IMR-90 (cell line): ENCODE measurements at regions not wholly inside any gene's neighbourhood (a gene's known extent, or its start where the extent isn't known, plus 50 kb on each side); places are given as distances from the start of the nearest gene placed in this dataset.

Experiments used
- ATAC-seq: fragments of 200-7000 bp; cut with Tn5 transposase; 2 replicates; pipeline ENCODE4 v1.9.1; 2020; ENCODE audit warnings: low read depth, mild to moderate bottlenecking, moderate library complexity
- BruUV-seq: library from RNA; stranded (reverse); fragments of 400-500 nt; replicated peaks from 2 replicates; lab custom pipeline; 2021; lab: Mats Ljungman, UMichigan
- CTCF ChIA-PET: fragments of 300-600 bp; formaldehyde crosslinking; extraction: SDS; loops from one replicate; lab custom pipeline; 2021; ENCODE audit warnings: antibody characterized with exemption; lab: Yijun Ruan, JAX
- POLR2A ChIA-PET: fragments of 300-600 bp; sonication (Branson Sonifier 250); formaldehyde crosslinking; loops from one replicate; lab custom pipeline; 2022; ENCODE audit warnings: antibody characterized with exemption; ENCODE audit not compliant: unreplicated experiment; lab: Charles Lee
- DNase-seq: peaks from one replicate; pipeline ENCODE4 v3.0.0; 2013
- H2AFZ ChIP-seq: replicated peaks from 2 replicates; pipeline ENCODE3; 2013; ENCODE audit warnings: low read length, mild to moderate bottlenecking; ENCODE audit not compliant: poor library complexity
- H2AK5ac ChIP-seq: 2 replicates; pipeline ENCODE4 v1.6.1; 2013; ENCODE audit warnings: low read depth, low read length, inconsistent platforms
- H2AK9ac ChIP-seq: replicated peaks from 2 replicates; pipeline ENCODE3; 2013; ENCODE audit warnings: mild to moderate bottlenecking, low read depth, low read length, moderate library complexity; ENCODE audit not compliant: poor library complexity
- H2BK120ac ChIP-seq: 2 replicates; pipeline ENCODE4 v1.6.1; 2013; ENCODE audit warnings: low read depth, low read length, inconsistent platforms
- H2BK15ac ChIP-seq: 3 replicates; pipeline ENCODE4 v1.6.1; 2013; ENCODE audit warnings: low read depth, low read length, inconsistent platforms
- H2BK20ac ChIP-seq: 2 replicates; pipeline ENCODE4 v1.6.1; 2013; ENCODE audit warnings: low read depth, mild to moderate bottlenecking, inconsistent platforms, low read length, moderate library complexity
- H2BK5ac ChIP-seq: 2 replicates; pipeline ENCODE4 v1.6.1; 2013; ENCODE audit warnings: mild to moderate bottlenecking, low read depth, low read length, inconsistent platforms; ENCODE audit not compliant: poor library complexity, severe bottlenecking
- H3K14ac ChIP-seq: replicated peaks from 2 replicates; pipeline ENCODE4 v1.6.1; 2013; ENCODE audit warnings: low read depth, low read length, inconsistent platforms
- H3K18ac ChIP-seq: 2 replicates; pipeline ENCODE4 v1.6.1; 2013; ENCODE audit warnings: low read depth, low read length, control low read depth
- H3K23ac ChIP-seq: 2 replicates; pipeline ENCODE4 v1.6.1; 2013; ENCODE audit warnings: low read depth, low read length, inconsistent platforms
- H3K27ac ChIP-seq: 2 replicates; pipeline ENCODE4 v1.5.1; 2013; ENCODE audit warnings: mild to moderate bottlenecking, control low read depth, low read length; ENCODE audit not compliant: insufficient read depth
- H3K27me3 ChIP-seq: 2 replicates; pipeline ENCODE4 v1.6.1; 2013; ENCODE audit warnings: low read length; ENCODE audit not compliant: control insufficient read depth, insufficient read depth
- H3K36me3 ChIP-seq: 2 replicates; pipeline ENCODE4 v1.6.1; 2013; ENCODE audit warnings: low read length, mixed read lengths; ENCODE audit not compliant: control insufficient read depth, insufficient read depth
- H3K4ac ChIP-seq: 2 replicates; pipeline ENCODE4 v1.6.1; 2013; ENCODE audit warnings: low read depth, low read length, inconsistent platforms
- H3K4me1 ChIP-seq: 2 replicates; pipeline ENCODE4 v1.6.1; 2013; ENCODE audit warnings: low read length, mixed read lengths; ENCODE audit not compliant: control insufficient read depth, insufficient read depth
- H3K4me2 ChIP-seq: 2 replicates; pipeline ENCODE4 v1.6.1; 2013; ENCODE audit warnings: low read depth, mild to moderate bottlenecking, control low read depth, low read length, moderate library complexity
- H3K4me3 ChIP-seq: 2 replicates; pipeline ENCODE4 v1.5.1; 2013; ENCODE audit warnings: low read depth, mild to moderate bottlenecking, control low read depth, low read length, moderate library complexity; ENCODE audit not compliant: insufficient read depth
- H3K56ac ChIP-seq: 2 replicates; pipeline ENCODE4 v1.6.1; 2013; ENCODE audit warnings: low read length, inconsistent platforms; ENCODE audit not compliant: insufficient read depth; ENCODE audit errors: extremely low read depth
- H3K79me1 ChIP-seq, 2 experiments: 2 replicates each; pipeline ENCODE4 v1.6.1; 2013; ENCODE audit warnings: low read length in 2 of 2, inconsistent platforms in 1 of 2, low read depth in 1 of 2
- H3K9ac ChIP-seq: 2 replicates; pipeline ENCODE4 v1.6.1; 2013; ENCODE audit warnings: low read depth, low read length, control low read depth
- H3K9me1 ChIP-seq: 2 replicates; pipeline ENCODE4 v1.6.1; 2013; ENCODE audit warnings: low read length, inconsistent platforms; ENCODE audit not compliant: insufficient read depth
- H3K9me3 ChIP-seq: 2 replicates; pipeline ENCODE4 v1.6.1; 2013; ENCODE audit warnings: low read length; ENCODE audit not compliant: control insufficient read depth, insufficient read depth
- H4K20me1 ChIP-seq: 2 replicates; pipeline ENCODE4 v1.6.1; 2013; ENCODE audit warnings: low read length, inconsistent platforms; ENCODE audit not compliant: insufficient read depth
- H4K5ac ChIP-seq: 2 replicates; pipeline ENCODE4 v1.6.1; 2013; ENCODE audit warnings: mild to moderate bottlenecking, low read depth, low read length, control low read depth
- H4K8ac ChIP-seq, 2 experiments: 2 replicates each; pipeline ENCODE4 v1.6.1; 2013; ENCODE audit warnings: low read depth in 2 of 2, low read length in 2 of 2, control low read depth in 1 of 2, inconsistent platforms in 1 of 2
- H4K91ac ChIP-seq: 2 replicates; pipeline ENCODE4 v1.6.1; 2013; ENCODE audit warnings: low read depth, low read length, inconsistent platforms; ENCODE audit not compliant: insufficient read depth
- BHLHE40 ChIP-seq: fragments of 150-350 bp; IDR thresholded peaks from 2 replicates; pipeline ENCODE4 v1.6.1; 2016; ENCODE audit warnings: mild to moderate bottlenecking, low read depth, low read length
- CEBPB ChIP-seq: IDR thresholded peaks from 2 replicates; pipeline ENCODE4 v1.6.1; 2012; ENCODE audit warnings: low read depth, low read length, improper control_type of control experiment
- CHD1 ChIP-seq: IDR thresholded peaks from 2 replicates; pipeline ENCODE4 v1.6.1; 2012; ENCODE audit warnings: low read depth, low read length, improper control_type of control experiment
- CTCF ChIP-seq: conservative IDR thresholded peaks from 2 replicates; pipeline ENCODE4 v1.5.1; 2012; ENCODE audit warnings: mild to moderate bottlenecking, low read depth, low read length, improper control_type of control experiment
- ELK1 ChIP-seq: fragments of 150-350 bp; IDR thresholded peaks from 2 replicates; pipeline ENCODE4 v1.6.1; 2016; ENCODE audit warnings: low read depth, mild to moderate bottlenecking, low read length, moderate library complexity, borderline replicate concordance
- FOS ChIP-seq: fragments of 150-350 bp; IDR thresholded peaks from 2 replicates; pipeline ENCODE4 v1.6.1; 2016; ENCODE audit warnings: low read depth, low read length
- MAFK ChIP-seq: IDR thresholded peaks from 2 replicates; pipeline ENCODE4 v1.6.1; 2012; ENCODE audit warnings: low read depth, low read length, improper control_type of control experiment
- MAZ ChIP-seq: IDR thresholded peaks from 2 replicates; pipeline ENCODE4 v1.6.1; 2012; ENCODE audit warnings: low read depth, mild to moderate bottlenecking, low read length, improper control_type of control experiment, moderate library complexity, borderline replicate concordance
- MXI1 ChIP-seq: IDR thresholded peaks from 2 replicates; pipeline ENCODE4 v1.6.1; 2012; ENCODE audit warnings: low read depth, mild to moderate bottlenecking, low read length, moderate library complexity, borderline replicate concordance
- NFE2L2 ChIP-seq: fragments of 150-350 bp; IDR thresholded peaks from 2 replicates; pipeline ENCODE4 v1.6.1; 2016; ENCODE audit warnings: low read depth, mild to moderate bottlenecking, low read length
- POLR2A ChIP-seq: IDR thresholded peaks from 2 replicates; pipeline ENCODE4 v1.6.1; 2012; ENCODE audit warnings: mild to moderate bottlenecking, low read depth, low read length
- RAD21 ChIP-seq: IDR thresholded peaks from 2 replicates; pipeline ENCODE4 v1.6.1; 2012; ENCODE audit warnings: low read length, improper control_type of control experiment
- RCOR1 ChIP-seq: IDR thresholded peaks from 2 replicates; pipeline ENCODE4 v1.6.1; 2012; ENCODE audit warnings: mild to moderate bottlenecking, low read length, improper control_type of control experiment; ENCODE audit not compliant: insufficient replicate concordance
- RFX5 ChIP-seq: IDR thresholded peaks from 2 replicates; pipeline ENCODE4 v1.8.0; 2012; ENCODE audit warnings: low read depth, mild to moderate bottlenecking, low read length, moderate library complexity
- SMC3 ChIP-seq: fragments of 150-350 bp; IDR thresholded peaks from 2 replicates; pipeline ENCODE4 v1.6.1; 2016; ENCODE audit warnings: low read depth, mild to moderate bottlenecking, antibody characterized with exemption, low read length, moderate library complexity
- USF2 ChIP-seq: fragments of 150-350 bp; IDR thresholded peaks from 2 replicates; pipeline ENCODE4 v1.6.1; 2017; ENCODE audit warnings: mild to moderate bottlenecking, antibody characterized with exemption, low read length, low read depth
- WGBS, 2 experiments: methylation state at CpG; one replicate each; pipeline versions ENCODE4 v1.1.5 to v1.1.7; 2013; ENCODE audit warnings: missing lambda C conversion rate in 2 of 2; ENCODE audit not compliant: insufficient read length in 1 of 2; ENCODE audit errors: extremely low coverage in 2 of 2; 5-methylcytosine and 5-hydroxymethylcytosine counted together
- dilution Hi-C: fragments of 300-500 bp; cut with HindIII; formaldehyde crosslinking; loops from one replicate; pipeline ENCODE4 v1.14.3; 2018; ENCODE audit warnings: low sequenced_read_pairs; ENCODE audit not compliant: unreplicated experiment
- in situ Hi-C: fragments of 300-500 bp; cut with MboI; formaldehyde crosslinking; loops from 3 replicates; pipeline ENCODE4 v1.14.3; 2019; ENCODE audit warnings: low sequenced_read_pairs, inconsistent platforms, mixed read lengths
- intact Hi-C: fragments of 100-400 bp; cut with micrococcal nuclease; formaldehyde crosslinking; loops from 2 replicates; pipeline ENCODE4 v1.10.0; 2022

- no peak overlapping the region for H2BK120ac ChIP-seq
- no peaks in the 10 kb centered on the region for H3K9me3 ChIP-seq
- no peak overlapping the region for H2BK5ac ChIP-seq
- no peak overlapping the region for H2AK5ac ChIP-seq
- dilution Hi-C loops (no loop called here), in situ Hi-C loops (no loop called here), intact Hi-C loops (no loop called here)
- no peak overlapping the region for H3K56ac ChIP-seq
- H4K20me1 ChIP-seq = no peaks in the 10 kb centered on the region
- BruUV-seq = no TSS peak
- H3K36me3 ChIP-seq = no peaks in the 10 kb centered on the region
- H2BK20ac ChIP-seq = no peak overlapping the region
- H3K27me3 ChIP-seq = no peaks in the 10 kb centered on the region
- H2BK15ac ChIP-seq = no peak overlapping the region
- no peak overlapping the region for H2AFZ ChIP-seq
- H3K4ac ChIP-seq = no peak overlapping the region
- H3K14ac ChIP-seq = no peak overlapping the region
- no peak overlapping the region for H3K9ac ChIP-seq
- no peaks in the 10 kb centered on the region for H3K9me1 ChIP-seq
- H3K23ac ChIP-seq = no peak overlapping the region
- H3K27ac ChIP-seq = no peak overlapping the region
- no peaks in the 10 kb centered on the region for H3K4me1 ChIP-seq
- ChIA-PET POLR2A (no interaction called here), CTCF (no interaction called here)
- ATAC-seq = no peak
- no peak overlapping the region for H3K18ac ChIP-seq
- no peak for TF ChIP-seq CHD1
- TF ChIP-seq MAZ = no peak
- TF ChIP-seq RFX5 = no peak
- TF ChIP-seq MAFK = no peak
- no peak for TF ChIP-seq SMC3
- TF ChIP-seq RCOR1 = no peak
- TF ChIP-seq FOS = no peak
- TF ChIP-seq RAD21 = no peak
- no peak for TF ChIP-seq CEBPB
- TF ChIP-seq USF2 = no peak
- TF ChIP-seq ELK1 = no peak
- TF ChIP-seq POLR2A = no peak
- TF ChIP-seq NFE2L2 = no peak
- TF ChIP-seq CTCF = no peak
- no peak for TF ChIP-seq MXI1
- no peak for TF ChIP-seq BHLHE40
- WGBS, 2 experiments = no CpG with 5 or more reads among the region's 2 CpGs
- H2AK9ac ChIP-seq = no peak overlapping the region
- DNase-seq = no peak
- no peaks in the 10 kb centered on the region for H3K79me1 ChIP-seq
- no peak overlapping the region for H4K91ac ChIP-seq
- no peak overlapping the region for H3K4me2 ChIP-seq
- H4K8ac ChIP-seq = no peak overlapping the region
- H4K5ac ChIP-seq = no peak overlapping the region
- no peak overlapping the region for H3K4me3 ChIP-seq
These were observed 338.0 kb upstream of the C1orf87 start for GRCh38 chr1:60411591-60411990.
